ENCODE measurements at regions not wholly inside any gene's neighbourhood (a gene's known extent, or its start where the extent isn't known, plus 50 kb on each side); places are given as distances from the start of the nearest gene placed in this dataset.

GRCh38 chr13:74966275-74966674 is 515.7 kb downstream of the TBC1D4 start:
- H3K4me2 ChIP-seq (ENCODE audit: control insufficient read depth, insufficient read depth) = no peak overlapping the region
- H3K9ac ChIP-seq (ENCODE audit: control insufficient read depth, insufficient read depth, low read length) = no peak overlapping the region
- intact Hi-C loops (cut with micrococcal nuclease; ENCODE audit: unreplicated experiment) (no loop called here), in situ Hi-C loops (cut with MboI) (no loop called here)
- DNase-seq (ENCODE audit: low read depth, low spot score) (no peak), FAIRE-seq (no peak), ATAC-seq (no peak)
- H3K27me3 ChIP-seq (replicated peaks in 1 of 2; ENCODE audit: control insufficient read depth in 2 of 2, insufficient read depth in 2 of 2, low read length in 1 of 2) = no peaks in the 10 kb centered on the region
- H3K79me2 ChIP-seq (ENCODE audit: control insufficient read depth, insufficient read depth, low read length) = no peaks in the 10 kb centered on the region
- POLR2A ChIA-PET = no interaction called here
- H3K4me3 ChIP-seq = no peak overlapping the region
- H3K36me3 ChIP-seq (ENCODE audit: control insufficient read depth in 2 of 2, insufficient read depth in 2 of 2, low read length in 1 of 2) = no peaks in the 10 kb centered on the region
- BruUV-seq (replicated peaks) = no TSS peak
- CTCF ChIA-PET = no interaction called here
- H3K4me1 ChIP-seq (ENCODE audit: control insufficient read depth, insufficient read depth, low read length) = no peaks in the 10 kb centered on the region
- SMC1A ChIA-PET (ENCODE audit: uncharacterized antibody, unreplicated experiment) = interaction anchor here (0.6 to 1.1 kb wide), 2 partner anchors 27 to 91 kb away, joined by 3 read pairs; no protein-coding TSS in a partner anchor
- TF ChIP-seq POLR2A (IDR thresholded peaks at IDR 0.05; ENCODE audit: low read depth, low read length) (no peak), PAX8 (IDR thresholded peaks at IDR 0.05) (no peak), WRNIP1 (IDR thresholded peaks at IDR 0.05; ENCODE audit: borderline replicate concordance, low read depth, low read length) (no peak), NR2C1 (IDR thresholded peaks at IDR 0.05) (no peak)
- no peaks in the 10 kb centered on the region for H3K9me3 ChIP-seq (replicated peaks; ENCODE audit: control insufficient read depth, insufficient read depth, low read length)
- H3K27ac ChIP-seq (ENCODE audit: control insufficient read depth, insufficient read depth) = no peak overlapping the region
- 8% methylated on average over 4 of the region's 4 CpGs for WGBS (ENCODE audit: insufficient coverage, insufficient replicate concordance, low lambda C conversion rate, missing lambda C conversion rate)
- RAD21 ChIA-PET (ENCODE audit: unreplicated experiment) = no interaction called here
- no peak overlapping the region for H2AFZ ChIP-seq (ENCODE audit: control insufficient read depth, low read depth, low read length)
- no peaks in the 10 kb centered on the region for H4K20me1 ChIP-seq (ENCODE audit: control insufficient read depth, insufficient read depth)

GRCh38 chr13:74945637-74946036 is 536.3 kb downstream of the TBC1D4 start:
- SMC1A ChIA-PET (ENCODE audit: uncharacterized antibody, unreplicated experiment) = no interaction called here
- intact Hi-C loops (cut with micrococcal nuclease; ENCODE audit: unreplicated experiment) (no loop called here), in situ Hi-C loops (cut with MboI) (no loop called here)
- Histone ChIP-seq H3K4me3 (no peak overlapping the region), H3K79me2 (ENCODE audit: control insufficient read depth, insufficient read depth, low read length) (no peaks in the 10 kb centered on the region), H4K20me1 (ENCODE audit: control insufficient read depth, insufficient read depth) (no peaks in the 10 kb centered on the region), H3K9me3 (replicated peaks; ENCODE audit: control insufficient read depth, insufficient read depth, low read length) (no peaks in the 10 kb centered on the region), H3K27ac (ENCODE audit: control insufficient read depth, insufficient read depth) (no peak overlapping the region), H3K4me1 (ENCODE audit: control insufficient read depth, insufficient read depth, low read length) (no peaks in the 10 kb centered on the region), H3K27me3 (replicated peaks in 1 of 2; ENCODE audit: control insufficient read depth in 2 of 2, insufficient read depth in 2 of 2, low read length in 1 of 2) (no peaks in the 10 kb centered on the region), H2AFZ (ENCODE audit: control insufficient read depth, low read depth, low read length) (no peak overlapping the region), H3K4me2 (ENCODE audit: control insufficient read depth, insufficient read depth) (no peak overlapping the region), H3K9ac (ENCODE audit: control insufficient read depth, insufficient read depth, low read length) (no peak overlapping the region), H3K36me3 (ENCODE audit: control insufficient read depth in 2 of 2, insufficient read depth in 2 of 2, low read length in 1 of 2) (no peaks in the 10 kb centered on the region)
- FAIRE-seq (no peak), ATAC-seq (no peak), DNase-seq (ENCODE audit: low read depth, low spot score) (no peak)
- RAD21 ChIA-PET (ENCODE audit: unreplicated experiment) = no interaction called here
- no TSS peak for BruUV-seq (replicated peaks)
- CTCF ChIA-PET = no interaction called here
- POLR2A ChIA-PET = no interaction called here
- TF ChIP-seq IRF3 (IDR thresholded peaks at IDR 0.05) (no peak), TCF3 (IDR thresholded peaks at IDR 0.05; ENCODE audit: borderline replicate concordance, insufficient read depth, low read depth, low read length) (no peak)
- WGBS (ENCODE audit: insufficient coverage, insufficient replicate concordance, low lambda C conversion rate, missing lambda C conversion rate) = no CpG with 5 or more reads among the region's 2 CpGs
